Spleen (tissue), 11 donors: ENCODE measurements at regions not wholly inside any gene's neighbourhood (a gene's known extent, or its start where the extent isn't known, plus 50 kb on each side); places are given as distances from the start of the nearest gene placed in this dataset.

ENCODE experiments used
- DNase-seq: peaks from one replicate; pipeline ENCODE4 v3.0.0-alpha.2; 2020
- H3K27ac ChIP-seq, 8 donors: fragments of 200-600 bp; sonication (generic) in 7 of 8; 1 replicate in 4 of 8; 2 replicates in 4 of 8; pipeline versions ENCODE4 v1.5.0 to v1.8.0; 2016 to 2021; ENCODE audit warnings: inconsistent platforms in 4 of 8, mild to moderate bottlenecking in 4 of 8, moderate library complexity in 1 of 8
- H3K27me3 ChIP-seq, 7 donors: fragments of 200-600 bp; sonication (generic) in 6 of 7; replicated peaks in 1 of 7; 1 replicate in 4 of 7; 2 replicates in 3 of 7; pipeline versions ENCODE4 v1.5.0 to v1.8.0; 2016 to 2021; ENCODE audit warnings: inconsistent platforms in 3 of 7, mild to moderate bottlenecking in 1 of 7
- H3K36me3 ChIP-seq, 6 donors: fragments of 200-600 bp; sonication (generic) in 5 of 6; 1 replicate in 4 of 6; 2 replicates in 2 of 6; pipeline versions ENCODE4 v1.5.0 to v1.8.0; 2016 to 2021; ENCODE audit warnings: inconsistent platforms in 2 of 6
- H3K4me1 ChIP-seq, 6 donors: fragments of 200-600 bp; sonication (generic) in 5 of 6; 1 replicate in 3 of 6; 2 replicates in 3 of 6; pipeline versions ENCODE4 v1.5.0 to v1.8.0; 2016 to 2021; ENCODE audit warnings: inconsistent platforms in 3 of 6
- H3K4me3 ChIP-seq, 8 donors: fragments of 200-600 bp; sonication (generic) in 7 of 8; 1 replicate in 4 of 8; 2 replicates in 4 of 8; pipeline versions ENCODE4 v1.5.0 to v1.8.0; 2016 to 2021; ENCODE audit warnings: inconsistent platforms in 4 of 8, mild to moderate bottlenecking in 4 of 8, moderate library complexity in 2 of 8
- H3K9me3 ChIP-seq, 8 donors: fragments of 200-600 bp; sonication (generic) in 7 of 8; 1 replicate in 4 of 8; 2 replicates in 4 of 8; pipeline versions ENCODE4 v1.5.0 to v1.8.0; 2016 to 2021; ENCODE audit warnings: inconsistent platforms in 4 of 8
- POLR2A ChIP-seq, 3 donors: fragments of 450-650 bp; IDR thresholded peaks; one replicate each; pipeline ENCODE4 v1.5.1; 2017; ENCODE audit warnings: antibody characterized with exemption in 3 of 3, mild to moderate bottlenecking in 1 of 3
- POLR2AphosphoS5 ChIP-seq, 3 donors: sonication (generic); formaldehyde crosslinking; IDR thresholded peaks; one replicate each; pipeline ENCODE4 v1.5.1; 2017; ENCODE audit warnings: antibody characterized with exemption in 3 of 3
- WGBS, 5 donors: extraction: QIAGEN DNeasy Blood & Tissue Kit in 3 of 5; methylation state at CpG; one replicate each; pipeline versions ENCODE4 v1.1.5 to v1.1.7; 2013 to 2018; 5-methylcytosine and 5-hydroxymethylcytosine counted together
- intact Hi-C: fragments of 100-400 bp; cut with DNase I; formaldehyde crosslinking; loops from one replicate; pipeline ENCODE4 v1.15.0; 2023; ENCODE audit warnings: low total_unique reads
- TF ChIP-seq, protein P1 (sequence below), 11 experiments: fragments of 200-600 bp in 7 of 11; fragments of 450-650 bp in 4 of 11; sonication (generic) in 4 of 11; IDR thresholded peaks in 8 of 11; conservative IDR thresholded peaks in 3 of 11; 1 replicate in 7 of 11; 2 replicates in 4 of 11; pipeline versions ENCODE4 v1.4.0 to v1.8.0; 2016 to 2021; ENCODE audit warnings: antibody characterized with exemption in 11 of 11, inconsistent platforms in 4 of 11, mild to moderate bottlenecking in 1 of 11
- donor health status: healthy with polysubstance abuse.
- donor health status: DM: no; HTN: no; CAD: no; lungs with moderate emphysema.
- donor health status: DM: no; HTN: no; CAD: no.
- donor health status: Bipolar disorder and iron deficiency.
- donor health status: healthy.
- donor health status: DM: no; HTN: no; CAD: no.
- donor health status: DM: yes; HTN: yes; CAD: no.

DNA sequence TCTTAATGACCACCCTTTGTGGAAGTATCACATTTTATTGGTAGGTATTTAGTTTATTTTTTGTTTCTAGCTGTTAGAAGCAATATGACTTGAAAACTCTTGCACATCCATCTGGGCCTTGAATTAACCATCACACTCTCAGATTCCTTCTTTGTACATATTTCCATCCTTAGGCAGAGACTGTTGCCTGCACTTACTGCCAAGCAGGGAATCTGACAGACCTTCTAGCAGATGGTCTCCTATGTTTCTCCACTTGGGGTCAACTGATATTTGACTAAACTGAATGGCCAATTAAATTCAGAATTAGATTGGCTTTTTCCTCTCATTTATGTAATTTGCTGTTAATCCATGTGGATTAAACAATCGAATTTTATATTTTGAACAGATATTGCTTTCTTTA, 324.9 kb upstream of the TGFBR2 start:
- WGBS, 5 donors = 84 to 92% (median 90%) methylated on average over 1 of the region's 1 CpG
- Histone ChIP-seq H3K9me3 (peaks cover 0 to 28% (median 10%) of the 10 kb centered on the region in 8 donors), H3K4me3 (no peak overlapping the region), H3K4me1 (peaks cover 0 to 16% (median 13%) of the 10 kb centered on the region in 6 donors), H3K27me3 (no peaks in the 10 kb centered on the region), H3K27ac (no peak overlapping the region), H3K36me3 (no peaks in the 10 kb centered on the region)
- no peak for DNase-seq
- TF ChIP-seq, protein P1, sequence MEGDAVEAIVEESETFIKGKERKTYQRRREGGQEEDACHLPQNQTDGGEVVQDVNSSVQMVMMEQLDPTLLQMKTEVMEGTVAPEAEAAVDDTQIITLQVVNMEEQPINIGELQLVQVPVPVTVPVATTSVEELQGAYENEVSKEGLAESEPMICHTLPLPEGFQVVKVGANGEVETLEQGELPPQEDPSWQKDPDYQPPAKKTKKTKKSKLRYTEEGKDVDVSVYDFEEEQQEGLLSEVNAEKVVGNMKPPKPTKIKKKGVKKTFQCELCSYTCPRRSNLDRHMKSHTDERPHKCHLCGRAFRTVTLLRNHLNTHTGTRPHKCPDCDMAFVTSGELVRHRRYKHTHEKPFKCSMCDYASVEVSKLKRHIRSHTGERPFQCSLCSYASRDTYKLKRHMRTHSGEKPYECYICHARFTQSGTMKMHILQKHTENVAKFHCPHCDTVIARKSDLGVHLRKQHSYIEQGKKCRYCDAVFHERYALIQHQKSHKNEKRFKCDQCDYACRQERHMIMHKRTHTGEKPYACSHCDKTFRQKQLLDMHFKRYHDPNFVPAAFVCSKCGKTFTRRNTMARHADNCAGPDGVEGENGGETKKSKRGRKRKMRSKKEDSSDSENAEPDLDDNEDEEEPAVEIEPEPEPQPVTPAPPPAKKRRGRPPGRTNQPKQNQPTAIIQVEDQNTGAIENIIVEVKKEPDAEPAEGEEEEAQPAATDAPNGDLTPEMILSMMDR (IDR thresholded peaks at IDR 0.05 in 8 of 11, conservative IDR thresholded peaks at IDR 0.05 in 3 of 11) = no peak
- no peak for TF ChIP-seq POLR2AphosphoS5 (IDR thresholded peaks at IDR 0.05)
- intact Hi-C loops = no loop called here

DNA sequence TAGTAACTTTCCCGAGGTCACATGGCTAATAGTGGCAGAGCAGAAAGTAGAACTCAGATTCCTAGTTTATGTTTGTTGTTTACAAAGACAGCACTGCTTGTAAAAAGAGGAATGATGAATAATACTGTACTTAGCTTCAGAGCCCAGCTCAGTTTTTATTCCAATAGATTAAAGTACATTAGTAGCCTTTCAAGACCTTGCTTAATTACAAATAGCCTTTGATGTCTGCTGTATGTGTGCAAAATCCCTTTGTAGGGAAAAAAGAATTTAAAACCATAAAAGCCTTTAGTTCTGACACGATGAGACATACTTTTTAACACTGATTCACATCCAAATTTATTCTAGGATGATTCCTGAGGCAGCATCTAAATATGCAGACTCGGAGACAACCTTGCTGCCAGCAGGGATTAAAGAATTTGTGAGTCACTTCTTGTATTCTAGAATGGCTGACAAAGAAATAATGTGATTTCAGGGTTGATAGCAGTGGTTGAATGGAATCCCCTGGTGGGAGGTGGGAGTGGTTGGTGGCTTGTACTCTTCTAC, 324.2 kb upstream of the TGFBR2 start:
- intact Hi-C loops = no loop called here
- Histone ChIP-seq H3K4me1 (peaks cover 0 to 21% (median 15%) of the 10 kb centered on the region in 6 donors), H3K4me3 (no peak overlapping the region), H3K27me3 (no peaks in the 10 kb centered on the region), H3K27ac (no peak overlapping the region), H3K9me3 (peaks cover 0 to 21% (median 9%) of the 10 kb centered on the region in 8 donors), H3K36me3 (no peaks in the 10 kb centered on the region)
- no peak for DNase-seq
- WGBS, 5 donors = 72 to 92% (median 84%) methylated on average over 3 of the region's 3 CpGs
- no peak for TF ChIP-seq POLR2A (IDR thresholded peaks at IDR 0.05)
- TF ChIP-seq, protein P1 (IDR thresholded peaks at IDR 0.05 in 8 of 11, conservative IDR thresholded peaks at IDR 0.05 in 3 of 11) = no peak
- TF ChIP-seq POLR2AphosphoS5 (IDR thresholded peaks at IDR 0.05) = no peak

DNA sequence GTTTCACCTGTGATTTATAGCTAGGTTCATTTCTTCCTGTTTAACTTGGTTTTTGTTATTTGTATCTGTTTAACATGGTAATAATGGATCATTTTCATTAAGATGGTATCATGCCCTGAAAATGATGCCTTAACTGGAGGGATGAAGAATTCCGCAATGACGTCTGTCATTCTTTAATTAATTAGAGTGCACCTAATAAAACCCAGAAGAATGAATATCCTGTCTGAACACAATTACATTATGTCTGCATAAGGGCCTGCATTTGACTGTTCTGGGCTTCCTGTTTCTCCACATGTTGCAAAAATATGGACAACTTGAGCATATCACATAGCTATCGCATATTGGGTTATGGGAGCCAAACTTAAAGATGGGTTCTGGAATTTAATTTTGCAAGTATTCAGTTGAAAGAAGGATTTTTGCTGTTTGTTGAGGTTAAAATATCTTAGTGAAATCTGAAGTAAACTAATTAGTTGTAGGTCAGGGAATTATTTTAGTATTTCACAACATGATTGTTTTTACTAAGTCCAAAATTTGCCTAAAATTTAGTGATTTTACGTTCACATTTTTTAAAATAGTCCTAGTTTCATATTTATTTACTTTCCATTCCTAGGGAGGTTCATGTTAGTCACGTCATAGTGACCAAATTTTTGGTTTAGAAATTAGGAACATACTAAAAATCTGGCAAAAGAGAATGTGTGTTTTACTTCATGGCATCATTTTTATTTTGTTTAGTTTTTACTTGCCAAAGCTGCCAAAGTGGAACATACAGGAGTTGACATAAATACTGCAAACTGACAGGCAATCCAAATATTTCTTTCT, 321.0 kb upstream of the TGFBR2 start:
- Histone ChIP-seq H3K27ac (peak overlapping the region in 4 of 8 donors; percentile 2 to 48 (median 26)), H3K27me3 (no peaks in the 10 kb centered on the region), H3K4me1 (peaks cover 6 to 43% (median 31%) of the 10 kb centered on the region in 6 donors), H3K36me3 (no peaks in the 10 kb centered on the region), H3K4me3 (no peak overlapping the region), H3K9me3 (no peaks in the 10 kb centered on the region)
- no peak for TF ChIP-seq POLR2AphosphoS5 (IDR thresholded peaks at IDR 0.05)
- TF ChIP-seq, protein P1 (IDR thresholded peaks at IDR 0.05 in 8 of 11, conservative IDR thresholded peaks at IDR 0.05 in 3 of 11) = no peak
- TF ChIP-seq POLR2A (IDR thresholded peaks at IDR 0.05) = no peak
- 78 to 86% (median 82%) methylated on average over 5 of the region's 5 CpGs for WGBS, 5 donors
- DNase-seq = no peak
- intact Hi-C loops = no loop called here

DNA sequence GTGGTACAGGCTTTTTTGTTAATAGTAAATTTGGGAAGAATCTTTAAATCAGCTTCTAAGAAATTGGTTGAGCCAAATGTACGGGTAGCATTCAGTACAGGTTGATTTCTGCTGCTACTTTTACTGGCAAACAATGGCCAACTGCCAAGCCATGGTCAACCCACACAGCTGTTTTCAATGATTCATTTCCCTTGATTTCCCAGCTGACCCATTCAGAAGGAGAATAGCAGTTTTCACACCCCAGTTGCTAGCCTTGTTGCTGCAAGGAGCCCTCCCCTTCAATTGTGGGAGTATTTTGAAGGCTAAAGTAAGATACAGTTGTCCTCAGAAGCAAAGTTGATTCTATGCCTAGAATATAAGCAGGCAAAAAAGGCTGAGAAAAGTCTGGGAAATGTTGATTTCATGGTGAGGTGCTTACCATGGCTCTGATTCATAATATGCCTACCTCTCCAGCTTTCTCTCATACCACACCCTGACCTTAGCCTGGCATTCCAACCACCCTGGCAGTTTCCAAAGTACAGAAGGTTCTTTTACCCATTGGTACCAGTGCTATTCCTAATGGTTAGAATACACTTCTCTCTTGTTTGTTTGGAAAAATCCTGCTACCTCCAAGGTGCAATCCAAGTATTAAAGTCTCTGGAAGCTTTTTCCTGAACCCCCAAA, 320.3 kb upstream of the TGFBR2 start:
- H3K9me3 ChIP-seq = no peaks in the 10 kb centered on the region
- 8 to 43% (median 26%) methylated on average over 1 of the region's 1 CpG for WGBS, 5 donors
- TF ChIP-seq POLR2AphosphoS5 (IDR thresholded peaks at IDR 0.05) = peak in 1 of 3 donors; percentile 75
- TF ChIP-seq, protein P1 (IDR thresholded peaks at IDR 0.05 in 8 of 11, conservative IDR thresholded peaks at IDR 0.05 in 3 of 11) = no peak
- H3K27me3 ChIP-seq = no peaks in the 10 kb centered on the region
- peak overlapping the region in 6 of 8 donors; percentile 6 to 48 (median 28) for H3K27ac ChIP-seq
- no peak for DNase-seq
- no peaks in the 10 kb centered on the region for H3K36me3 ChIP-seq
- H3K4me1 ChIP-seq = peaks cover 6 to 49% (median 31%) of the 10 kb centered on the region in 6 donors
- H3K4me3 ChIP-seq = no peak overlapping the region
- intact Hi-C loops = no loop called here
